GM23338 (cell line): ENCODE measurements at regions not wholly inside any gene's neighbourhood (a gene's known extent, or its start where the extent isn't known, plus 50 kb on each side); places are given as distances from the start of the nearest gene placed in this dataset.

Experiments
- ATAC-seq: fragments of 200-7000 bp; cut with Tn5 transposase; 3 replicates; pipeline ENCODE4 v1.9.1; 2020
- DNase-seq: peaks from one replicate; pipeline ENCODE4 v3.0.0-alpha.2; 2015; ENCODE audit warnings: low spot score
- H2AFZ ChIP-seq: fragments of 200-600 bp; sonication (generic); 2 replicates; pipeline ENCODE4 v1.8.0; 2016; ENCODE audit warnings: antibody characterized with exemption, mild to moderate bottlenecking, moderate library complexity
- H3F3A ChIP-seq: fragments of 200-600 bp; sonication (generic); replicated peaks from 2 replicates; pipeline ENCODE4 v1.8.0; 2017; ENCODE audit warnings: antibody characterized with exemption, mixed run types, low read depth
- H3K27ac ChIP-seq: fragments of 200-600 bp; sonication (generic); 2 replicates; pipeline ENCODE4 v1.6.1; 2016; ENCODE audit warnings: low read depth
- H3K27me3 ChIP-seq: fragments of 200-600 bp; sonication (generic); 2 replicates; pipeline ENCODE4 v1.8.0; 2016; ENCODE audit warnings: mild to moderate bottlenecking, mixed run types, moderate library complexity; ENCODE audit not compliant: insufficient read depth
- H3K36me3 ChIP-seq: fragments of 200-600 bp; sonication (generic); 2 replicates; pipeline ENCODE4 v1.8.0; 2016; ENCODE audit warnings: mild to moderate bottlenecking; ENCODE audit not compliant: insufficient read depth
- H3K4me1 ChIP-seq: fragments of 200-600 bp; sonication (generic); 2 replicates; pipeline ENCODE4 v1.8.0; 2016; ENCODE audit warnings: mild to moderate bottlenecking, moderate library complexity; ENCODE audit not compliant: insufficient read depth
- H3K4me2 ChIP-seq: fragments of 200-600 bp; sonication (generic); 2 replicates; pipeline ENCODE4 v1.7.1; 2017; ENCODE audit warnings: mixed run types
- H3K4me3 ChIP-seq: fragments of 200-600 bp; sonication (generic); 2 replicates; pipeline ENCODE4 v1.6.1; 2016; ENCODE audit warnings: mixed run types
- H3K79me2 ChIP-seq: fragments of 200-600 bp; sonication (generic); replicated peaks from 2 replicates; pipeline ENCODE4 v1.8.0; 2017; ENCODE audit warnings: mild to moderate bottlenecking; ENCODE audit not compliant: insufficient read depth
- H3K9me2 ChIP-seq: fragments of 200-600 bp; sonication (generic); 2 replicates; pipeline ENCODE4 v1.8.0; 2017; ENCODE audit not compliant: insufficient read depth
- H4K20me1 ChIP-seq: fragments of 200-600 bp; sonication (generic); replicated peaks from 2 replicates; pipeline ENCODE4 v1.8.0; 2017; ENCODE audit warnings: mild to moderate bottlenecking; ENCODE audit not compliant: insufficient read depth
- H3K27ac Mint-ChIP-seq: 2 replicates; pipeline ENCODE4 v1.8.0; 2020; ENCODE audit warnings: inconsistent platforms, mild to moderate bottlenecking, moderate library complexity, mixed read lengths
- H3K27me3 Mint-ChIP-seq: 3 replicates; pipeline ENCODE4 v1.8.0; 2022; ENCODE audit warnings: low read depth, mild to moderate bottlenecking, moderate library complexity, mixed read lengths, inconsistent platforms; ENCODE audit not compliant: insufficient read depth, poor library complexity
- H3K36me3 Mint-ChIP-seq: 3 replicates; pipeline ENCODE4 v1.8.0; 2021; ENCODE audit warnings: low read depth, mild to moderate bottlenecking, inconsistent platforms, moderate library complexity, mixed read lengths
- H3K4me1 Mint-ChIP-seq: 3 replicates; pipeline ENCODE4 v1.8.0; 2020; ENCODE audit warnings: mild to moderate bottlenecking, inconsistent platforms, mixed read lengths
- H3K4me3 Mint-ChIP-seq: 3 replicates; pipeline ENCODE4 v1.8.0; 2021; ENCODE audit warnings: moderate library complexity, mild to moderate bottlenecking, inconsistent platforms, mixed read lengths
- H3K9me3 Mint-ChIP-seq: 3 replicates; pipeline ENCODE4 v1.8.0; 2020; ENCODE audit warnings: moderate library complexity, mild to moderate bottlenecking, inconsistent platforms, mixed read lengths
- CREB1 ChIP-seq: fragments of 250-450 bp; sonication (Bioruptor Pico); IDR thresholded peaks from 2 replicates; pipeline ENCODE4 v1.5.0; 2020; ENCODE audit warnings: low read depth, mild to moderate bottlenecking, moderate library complexity
- ETS1 ChIP-seq: IDR thresholded peaks from 2 replicates; pipeline ENCODE4 v1.6.1; 2016; ENCODE audit warnings: antibody characterized with exemption
- EZH2 ChIP-seq: fragments of 200-600 bp; sonication (generic); IDR thresholded peaks from one replicate; pipeline ENCODE4 v1.8.0; 2017; ENCODE audit warnings: antibody characterized with exemption, mild to moderate bottlenecking, low read depth; ENCODE audit not compliant: unreplicated experiment
- EZH2phosphoT487 ChIP-seq: fragments of 200-600 bp; sonication (generic); IDR thresholded peaks from one replicate; pipeline ENCODE4 v1.8.1; 2018; ENCODE audit warnings: antibody characterized with exemption; ENCODE audit not compliant: unreplicated experiment
- JUNB ChIP-seq: IDR thresholded peaks from one replicate; pipeline ENCODE4 v1.6.1; 2016; ENCODE audit warnings: antibody characterized with exemption; ENCODE audit not compliant: unreplicated experiment
- NANOG ChIP-seq: IDR thresholded peaks from 2 replicates; pipeline ENCODE4 v1.6.1; 2016; ENCODE audit warnings: antibody characterized with exemption, borderline replicate concordance
- POLR2AphosphoS5 ChIP-seq: IDR thresholded peaks from 2 replicates; pipeline ENCODE4 v1.6.1; 2016; ENCODE audit warnings: antibody characterized with exemption, low read depth
- STAT1 ChIP-seq: IDR thresholded peaks from one replicate; pipeline ENCODE4 v1.6.1; 2016; ENCODE audit warnings: antibody characterized with exemption; ENCODE audit not compliant: unreplicated experiment
- ZNF114 ChIP-seq: fragments of 250-450 bp; sonication (Bioruptor Pico); IDR thresholded peaks from 2 replicates; pipeline ENCODE4 v1.5.0; 2020; ENCODE audit warnings: mild to moderate bottlenecking, moderate library complexity
- ZNF331 ChIP-seq: fragments of 250-450 bp; sonication (Bioruptor Pico); IDR thresholded peaks from 2 replicates; pipeline ENCODE4 v1.5.0; 2020; ENCODE audit warnings: low read depth, mild to moderate bottlenecking, moderate library complexity
- TF ChIP-seq, protein P1 (sequence below), 2 experiments: fragments of 200-600 bp in 1 of 2; sonication (generic) in 1 of 2; conservative IDR thresholded peaks; 2 replicates each; pipeline versions ENCODE4 v1.5.1 to v1.6.1; 2016 to 2017; ENCODE audit warnings: antibody characterized with exemption in 2 of 2, low read depth in 2 of 2, mild to moderate bottlenecking in 2 of 2, moderate library complexity in 1 of 2
- TF ChIP-seq, protein P2 (sequence below): IDR thresholded peaks from one replicate; pipeline ENCODE4 v1.6.1; 2018; ENCODE audit warnings: antibody characterized with exemption; ENCODE audit not compliant: unreplicated experiment

DNA sequence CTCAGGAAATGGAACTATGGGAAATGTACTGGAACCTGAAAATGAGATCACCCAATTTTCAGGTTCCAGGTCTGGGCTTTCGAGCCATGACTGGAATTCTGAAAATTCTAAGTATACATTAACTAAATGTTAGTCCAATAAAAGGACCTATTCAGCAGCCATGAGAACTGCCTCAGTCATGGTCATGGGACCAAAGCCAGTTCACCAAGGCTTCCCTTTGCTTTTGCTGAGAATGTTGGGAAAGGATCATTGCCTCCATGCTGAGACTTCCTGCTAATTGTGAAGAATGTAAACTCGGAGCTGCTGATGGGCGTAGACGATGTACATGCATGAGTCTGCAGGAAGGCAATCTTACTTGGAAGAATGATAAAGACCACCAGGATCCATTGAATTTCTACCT is 624.4 kb upstream of the SOX11 start:
- peaks cover 2% of the 10 kb centered on the region for H3K27me3 Mint-ChIP-seq
- ATAC-seq = no peak
- no peak overlapping the region for H3K4me3 Mint-ChIP-seq
- H3K36me3 Mint-ChIP-seq = peaks cover 14% of the 10 kb centered on the region; the same call in 2 of the 3 replicates
- Histone ChIP-seq H3K4me1 (peaks cover 24% of the 10 kb centered on the region), H3K9me2 (no peaks in the 10 kb centered on the region), H4K20me1 (no peaks in the 10 kb centered on the region), H3K4me3 (no peak overlapping the region), H3F3A (no peaks in the 10 kb centered on the region), H3K79me2 (no peaks in the 10 kb centered on the region), H3K36me3 (no peaks in the 10 kb centered on the region), H3K4me2 (no peak overlapping the region), H2AFZ (no peak overlapping the region), H3K27me3 (no peaks in the 10 kb centered on the region), H3K27ac (no peak overlapping the region)
- peaks cover 18% of the 10 kb centered on the region for H3K4me1 Mint-ChIP-seq
- TF ChIP-seq, protein P1, sequence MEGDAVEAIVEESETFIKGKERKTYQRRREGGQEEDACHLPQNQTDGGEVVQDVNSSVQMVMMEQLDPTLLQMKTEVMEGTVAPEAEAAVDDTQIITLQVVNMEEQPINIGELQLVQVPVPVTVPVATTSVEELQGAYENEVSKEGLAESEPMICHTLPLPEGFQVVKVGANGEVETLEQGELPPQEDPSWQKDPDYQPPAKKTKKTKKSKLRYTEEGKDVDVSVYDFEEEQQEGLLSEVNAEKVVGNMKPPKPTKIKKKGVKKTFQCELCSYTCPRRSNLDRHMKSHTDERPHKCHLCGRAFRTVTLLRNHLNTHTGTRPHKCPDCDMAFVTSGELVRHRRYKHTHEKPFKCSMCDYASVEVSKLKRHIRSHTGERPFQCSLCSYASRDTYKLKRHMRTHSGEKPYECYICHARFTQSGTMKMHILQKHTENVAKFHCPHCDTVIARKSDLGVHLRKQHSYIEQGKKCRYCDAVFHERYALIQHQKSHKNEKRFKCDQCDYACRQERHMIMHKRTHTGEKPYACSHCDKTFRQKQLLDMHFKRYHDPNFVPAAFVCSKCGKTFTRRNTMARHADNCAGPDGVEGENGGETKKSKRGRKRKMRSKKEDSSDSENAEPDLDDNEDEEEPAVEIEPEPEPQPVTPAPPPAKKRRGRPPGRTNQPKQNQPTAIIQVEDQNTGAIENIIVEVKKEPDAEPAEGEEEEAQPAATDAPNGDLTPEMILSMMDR (conservative IDR thresholded peaks at IDR 0.05; ENCODE audit: low read depth in 2 of 2) = no peak
- TF ChIP-seq STAT1 = no peak
- no peak for TF ChIP-seq EZH2
- TF ChIP-seq POLR2AphosphoS5 = no peak
- no peak for TF ChIP-seq ZNF114 (CRISPR knock-in tag)
- H3K9me3 Mint-ChIP-seq = peaks cover 80% of the 10 kb centered on the region
- no peak for DNase-seq
- H3K27ac Mint-ChIP-seq = no peak overlapping the region

- H3F3A ChIP-seq = no peaks in the 10 kb centered on the region
- no peak for TF ChIP-seq EZH2phosphoT487
- TF ChIP-seq STAT1 = no peak
- TF ChIP-seq, protein P2, sequence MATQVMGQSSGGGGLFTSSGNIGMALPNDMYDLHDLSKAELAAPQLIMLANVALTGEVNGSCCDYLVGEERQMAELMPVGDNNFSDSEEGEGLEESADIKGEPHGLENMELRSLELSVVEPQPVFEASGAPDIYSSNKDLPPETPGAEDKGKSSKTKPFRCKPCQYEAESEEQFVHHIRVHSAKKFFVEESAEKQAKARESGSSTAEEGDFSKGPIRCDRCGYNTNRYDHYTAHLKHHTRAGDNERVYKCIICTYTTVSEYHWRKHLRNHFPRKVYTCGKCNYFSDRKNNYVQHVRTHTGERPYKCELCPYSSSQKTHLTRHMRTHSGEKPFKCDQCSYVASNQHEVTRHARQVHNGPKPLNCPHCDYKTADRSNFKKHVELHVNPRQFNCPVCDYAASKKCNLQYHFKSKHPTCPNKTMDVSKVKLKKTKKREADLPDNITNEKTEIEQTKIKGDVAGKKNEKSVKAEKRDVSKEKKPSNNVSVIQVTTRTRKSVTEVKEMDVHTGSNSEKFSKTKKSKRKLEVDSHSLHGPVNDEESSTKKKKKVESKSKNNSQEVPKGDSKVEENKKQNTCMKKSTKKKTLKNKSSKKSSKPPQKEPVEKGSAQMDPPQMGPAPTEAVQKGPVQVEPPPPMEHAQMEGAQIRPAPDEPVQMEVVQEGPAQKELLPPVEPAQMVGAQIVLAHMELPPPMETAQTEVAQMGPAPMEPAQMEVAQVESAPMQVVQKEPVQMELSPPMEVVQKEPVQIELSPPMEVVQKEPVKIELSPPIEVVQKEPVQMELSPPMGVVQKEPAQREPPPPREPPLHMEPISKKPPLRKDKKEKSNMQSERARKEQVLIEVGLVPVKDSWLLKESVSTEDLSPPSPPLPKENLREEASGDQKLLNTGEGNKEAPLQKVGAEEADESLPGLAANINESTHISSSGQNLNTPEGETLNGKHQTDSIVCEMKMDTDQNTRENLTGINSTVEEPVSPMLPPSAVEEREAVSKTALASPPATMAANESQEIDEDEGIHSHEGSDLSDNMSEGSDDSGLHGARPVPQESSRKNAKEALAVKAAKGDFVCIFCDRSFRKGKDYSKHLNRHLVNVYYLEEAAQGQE = no peak
- TF ChIP-seq JUNB = no peak
- no peak for TF ChIP-seq ETS1
- TF ChIP-seq, protein P1 (conservative IDR thresholded peaks at IDR 0.05; ENCODE audit: low read depth in 2 of 2) = no peak
- TF ChIP-seq NANOG = no peak
- no peak for TF ChIP-seq ZNF331 (CRISPR knock-in tag)
- no peak for TF ChIP-seq POLR2AphosphoS5
- TF ChIP-seq CREB1 (CRISPR knock-in tag) = no peak
- no peak for TF ChIP-seq ZNF114 (CRISPR knock-in tag)
- DNase-seq = peak; percentile 10
- H3K27me3 Mint-ChIP-seq = no peaks in the 10 kb centered on the region
- no peaks in the 10 kb centered on the region for H3K9me2 ChIP-seq
- H3K4me1 ChIP-seq = peaks cover 8% of the 10 kb centered on the region; the same call in 1 of the 2 replicates
- no peaks in the 10 kb centered on the region for H3K36me3 ChIP-seq
- no peak for ATAC-seq
- H3K4me3 Mint-ChIP-seq = no peak overlapping the region
- H3K9me3 Mint-ChIP-seq = peaks cover 83% of the 10 kb centered on the region
- no peak overlapping the region for H3K4me2 ChIP-seq
- H3K27me3 ChIP-seq = no peaks in the 10 kb centered on the region
- no peak overlapping the region for H2AFZ ChIP-seq
- no peaks in the 10 kb centered on the region for H4K20me1 ChIP-seq
- H3K27ac ChIP-seq = no peak overlapping the region
- no peak overlapping the region for H3K4me3 ChIP-seq
- H3K4me1 Mint-ChIP-seq = peaks cover 6% of the 10 kb centered on the region
- no peaks in the 10 kb centered on the region for H3K79me2 ChIP-seq
- peaks cover 12% of the 10 kb centered on the region; the same call in 2 of the 3 replicates for H3K36me3 Mint-ChIP-seq
- H3K27ac Mint-ChIP-seq = no peak overlapping the region
Measured at GRCh38 chr2:5070257-5070656, 621.9 kb upstream of the SOX11 start.
